Lower lobe of right lung (tissue), 2 donors: ENCODE measurements at regions not wholly inside any gene's neighbourhood (a gene's known extent, or its start where the extent isn't known, plus 50 kb on each side); places are given as distances from the start of the nearest gene placed in this dataset.
"Not testable (repeated sequence)": the region's sequence is repeated elsewhere in the genome, so short reads cannot be mapped to it uniquely, and the experiment has no call there.

Experiments used
- ATAC-seq, 2 donors: fragments of 200-7000 bp; cut with Tn5 transposase; one replicate each; pipeline ENCODE4 v1.9.1; 2020 to 2022; ENCODE audit warnings: mild to moderate bottlenecking in 2 of 2, moderate library complexity in 2 of 2
- DNase-seq: peaks from one replicate; pipeline ENCODE4 v3.0.0-alpha.2; 2020
- H3K27ac ChIP-seq: fragments of 200-600 bp; one replicate; pipeline ENCODE4 v1.8.0; 2022
- H3K27me3 ChIP-seq: fragments of 200-600 bp; one replicate; pipeline ENCODE4 v1.8.0; 2022; ENCODE audit warnings: low read depth
- H3K36me3 ChIP-seq: fragments of 200-600 bp; one replicate; pipeline ENCODE4 v1.8.0; 2022; ENCODE audit warnings: mild to moderate bottlenecking
- H3K4me1 ChIP-seq: fragments of 200-600 bp; one replicate; pipeline ENCODE4 v1.8.0; 2022
- H3K4me3 ChIP-seq: fragments of 200-600 bp; one replicate; pipeline ENCODE4 v1.8.0; 2022; ENCODE audit warnings: mild to moderate bottlenecking
- H3K9me3 ChIP-seq: fragments of 200-600 bp; one replicate; pipeline ENCODE4 v1.8.0; 2022
- CTCF ChIP-seq: fragments of 200-600 bp; IDR thresholded peaks from one replicate; pipeline ENCODE4 v1.8.0; 2022; ENCODE audit warnings: antibody characterized with exemption, mild to moderate bottlenecking
- intact Hi-C: fragments of 100-400 bp; cut with DNase I; formaldehyde crosslinking; loops from one replicate; pipeline ENCODE4 v1.11.0; 2022
- donor health status: DM: no; HTN: yes; CAD: no; lungs with severe emphysema.

DNA sequence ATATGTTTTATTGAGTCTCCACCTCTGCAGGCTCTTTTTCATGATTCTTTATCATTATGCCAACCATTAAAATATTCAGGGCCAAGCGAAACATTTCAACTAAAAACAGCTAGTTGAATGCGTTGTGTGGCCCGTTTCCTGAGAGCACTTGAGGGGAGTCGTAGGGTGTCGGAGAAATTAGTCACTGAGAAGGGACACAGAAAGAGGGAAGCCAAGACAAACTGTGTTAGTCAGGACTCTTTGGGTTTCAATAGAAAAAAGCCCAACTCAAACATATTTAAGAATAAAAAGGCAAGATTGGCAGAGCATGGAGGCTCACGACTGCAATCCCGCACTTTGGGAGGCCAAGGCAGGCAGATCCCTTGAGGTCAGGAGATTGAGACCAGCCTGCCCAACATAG is 58.9 kb downstream of the MAFB start:
- Histone ChIP-seq H3K27ac (no peak overlapping the region), H3K4me1 (no peaks in the 10 kb centered on the region), H3K27me3 (no peaks in the 10 kb centered on the region), H3K9me3 (no peaks in the 10 kb centered on the region), H3K36me3 (no peaks in the 10 kb centered on the region), H3K4me3 (no peak overlapping the region)
- no peak for DNase-seq
- ATAC-seq: no peak
- no peak for TF ChIP-seq CTCF
- intact Hi-C loops: no loop called here

DNA sequence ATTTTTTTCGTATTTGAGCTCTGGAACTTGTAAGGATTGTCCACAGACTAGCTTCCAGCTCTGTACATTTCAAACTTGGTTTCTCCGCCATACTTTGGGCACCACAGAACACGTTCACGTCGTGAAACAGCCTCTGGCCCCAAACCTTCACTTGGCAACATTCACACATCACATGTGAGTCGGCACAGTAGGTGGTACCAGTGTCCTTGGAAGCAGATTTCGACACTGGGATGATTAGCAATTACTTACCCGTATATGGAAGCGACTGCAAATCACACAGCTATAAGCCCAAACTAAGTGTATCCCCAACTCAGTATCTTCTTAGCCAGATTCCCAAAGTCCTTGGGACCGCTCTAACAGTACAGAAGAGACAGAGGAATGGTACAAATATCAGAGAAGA is 60.2 kb downstream of the MAFB start:
- intact Hi-C loops: no loop called here
- ATAC-seq (no peak), DNase-seq (no peak)
- no peaks in the 10 kb centered on the region for H3K36me3 ChIP-seq
- H3K27ac ChIP-seq: no peak overlapping the region
- H3K4me1 ChIP-seq: no peaks in the 10 kb centered on the region
- TF ChIP-seq CTCF: no peak
- H3K9me3 ChIP-seq: no peaks in the 10 kb centered on the region
- H3K4me3 ChIP-seq: no peak overlapping the region
- no peaks in the 10 kb centered on the region for H3K27me3 ChIP-seq

GRCh38 chr20:40619053-40619452 is 70.0 kb downstream of the MAFB start:
- H3K36me3 ChIP-seq, H3K4me1 ChIP-seq, H3K27ac ChIP-seq, H3K9me3 ChIP-seq, H3K27me3 ChIP-seq, intact Hi-C loops, ATAC-seq, DNase-seq, H3K4me3 ChIP-seq: not testable (repeated sequence)

- Histone ChIP-seq H3K4me3 (no peak overlapping the region), H3K9me3 (no peaks in the 10 kb centered on the region), H3K36me3 (no peaks in the 10 kb centered on the region), H3K4me1 (no peaks in the 10 kb centered on the region), H3K27ac (no peak overlapping the region), H3K27me3 (no peaks in the 10 kb centered on the region)
- ATAC-seq (no peak), DNase-seq (no peak)
- TF ChIP-seq CTCF: no peak
- intact Hi-C loops: no loop called here
Measured at GRCh38 chr20:40617594-40617993, 71.4 kb downstream of the MAFB start.

DNA sequence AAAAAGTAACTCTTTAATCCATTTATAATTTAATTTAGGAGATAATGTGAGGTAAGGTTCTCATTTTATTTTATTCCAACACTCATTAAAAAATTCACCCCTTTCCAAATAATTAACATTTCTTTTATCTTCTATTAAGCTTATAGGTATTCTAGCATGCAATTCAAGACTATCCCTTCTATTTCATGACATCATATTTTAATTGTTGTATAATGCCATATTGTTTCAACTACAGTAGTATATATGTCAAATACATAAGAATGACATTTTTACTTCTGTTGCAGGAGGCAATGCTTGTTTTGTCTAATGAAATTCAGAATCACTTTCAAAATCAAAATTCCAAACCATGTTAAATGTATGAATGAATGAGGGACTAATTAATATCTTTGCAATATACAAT is 76.2 kb downstream of the MAFB start:
- no peaks in the 10 kb centered on the region for H3K9me3 ChIP-seq
- H3K4me3 ChIP-seq: no peak overlapping the region
- no peak for TF ChIP-seq CTCF
- H3K27ac ChIP-seq: no peak overlapping the region
- ATAC-seq: no peak
- no peaks in the 10 kb centered on the region for H3K27me3 ChIP-seq
- intact Hi-C loops: no loop called here
- no peaks in the 10 kb centered on the region for H3K36me3 ChIP-seq
- no peaks in the 10 kb centered on the region for H3K4me1 ChIP-seq
- no peak for DNase-seq

DNA sequence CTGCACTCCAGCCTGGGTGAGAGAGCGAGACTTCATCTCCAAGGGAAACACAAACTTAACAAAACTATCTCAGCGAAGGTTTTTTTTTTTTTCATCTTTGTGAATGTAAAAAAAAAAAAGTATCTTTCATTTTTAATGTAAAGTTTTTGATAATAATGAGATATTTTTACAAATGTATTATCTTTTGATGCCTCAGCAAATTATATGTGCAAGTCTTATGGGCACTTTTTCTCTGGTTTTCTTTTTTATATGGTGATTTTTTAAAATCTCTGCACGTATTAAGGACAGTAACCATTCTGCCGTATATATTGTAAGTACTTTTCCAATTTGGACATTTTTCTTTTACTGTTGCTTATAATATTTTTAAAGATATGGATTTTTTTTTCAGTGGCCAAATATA is 76.8 kb downstream of the MAFB start:
- no peak for ATAC-seq
- intact Hi-C loops: no loop called here

More for the DNA sequence above, 76.8 kb downstream of the MAFB start:
- Histone ChIP-seq H3K4me3 (no peak overlapping the region), H3K4me1 (no peaks in the 10 kb centered on the region), H3K27ac (no peak overlapping the region), H3K36me3 (no peaks in the 10 kb centered on the region), H3K27me3 (no peaks in the 10 kb centered on the region), H3K9me3 (no peaks in the 10 kb centered on the region)
- no peak for TF ChIP-seq CTCF
- no peak for DNase-seq
